NOMO-1 treated with dmso at 0.1 percent for 144 hours (cell line): ENCODE measurements at regions not wholly inside any gene's neighbourhood (a gene's known extent, or its start where the extent isn't known, plus 50 kb on each side); places are given as distances from the start of the nearest gene placed in this dataset.

ENCODE experiments used
- DNase-seq: peaks from one replicate; lab custom pipeline; 2025; ENCODE audit not compliant: unreplicated experiment; lab: John Stamatoyannopoulos, UW

- no peak for DNase-seq
Observed at GRCh38 chr2:239717706-239718105, 307.4 kb downstream of the NDUFA10 start.

DNA sequence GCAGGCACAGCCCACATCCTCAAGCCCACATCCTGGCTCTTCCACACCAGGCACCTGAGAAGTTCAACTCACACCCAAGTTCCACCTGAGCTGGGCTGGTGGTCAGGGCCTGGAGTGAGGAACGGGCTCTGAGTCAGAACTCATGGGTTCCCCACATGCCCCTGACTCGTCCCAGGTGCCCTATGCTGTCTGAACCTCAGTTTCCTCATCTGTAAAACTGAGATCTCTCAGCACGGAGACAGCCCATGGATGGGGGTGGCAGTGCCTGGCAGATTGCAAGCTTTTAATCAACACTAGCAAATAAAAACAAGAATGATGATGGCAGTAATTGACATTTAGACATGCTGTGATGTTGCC lies 307.8 kb downstream of the NDUFA10 start:
- DNase-seq: no peak

DNA sequence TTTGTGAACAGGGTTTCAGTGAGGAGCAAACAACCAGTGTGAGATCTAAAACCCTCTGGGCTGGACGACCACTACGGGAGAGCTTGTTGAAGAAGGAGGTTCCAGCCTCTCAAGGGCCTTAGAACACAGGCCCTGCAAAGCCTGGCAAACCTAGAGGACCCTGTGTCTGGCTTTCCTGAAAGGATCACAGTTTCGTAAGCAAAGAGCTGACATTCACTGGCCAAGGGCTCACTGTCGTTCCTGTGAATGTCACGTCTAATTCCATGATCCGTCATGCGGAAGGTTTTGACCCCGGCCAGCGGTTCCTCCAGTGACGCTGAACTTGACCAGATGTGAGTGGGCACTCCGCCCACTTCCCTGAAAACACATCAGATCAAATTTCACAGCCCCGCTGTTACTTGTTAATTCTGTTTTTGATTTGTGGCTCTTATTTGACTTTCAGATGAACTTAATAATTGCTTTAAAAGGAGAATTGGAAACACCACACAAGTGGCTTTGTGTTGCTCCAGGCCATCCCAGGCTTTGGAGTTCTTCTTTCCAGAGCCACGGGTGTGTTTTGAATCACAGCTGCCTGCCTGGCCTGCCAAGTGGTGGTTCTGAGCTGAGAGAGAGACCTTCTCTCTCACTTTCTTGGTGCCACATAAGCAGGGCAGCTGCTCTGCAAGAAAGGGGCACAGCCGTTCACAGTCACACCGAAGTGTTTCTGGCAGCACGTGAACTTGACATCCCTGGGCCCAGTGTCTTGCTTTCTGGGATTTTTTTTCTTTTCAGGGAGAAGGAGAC lies 308.4 kb downstream of the NDUFA10 start:
- DNase-seq: no peak

GRCh38 chr2:239716009-239716408 lies 309.1 kb downstream of the NDUFA10 start:
- no peak for DNase-seq

GRCh38 chr2:239715606-239716005 lies 309.5 kb downstream of the NDUFA10 start:
- DNase-seq: no peak

- DNase-seq: no peak
Observed at GRCh38 chr2:239715202-239715601, 309.9 kb downstream of the NDUFA10 start.

DNA sequence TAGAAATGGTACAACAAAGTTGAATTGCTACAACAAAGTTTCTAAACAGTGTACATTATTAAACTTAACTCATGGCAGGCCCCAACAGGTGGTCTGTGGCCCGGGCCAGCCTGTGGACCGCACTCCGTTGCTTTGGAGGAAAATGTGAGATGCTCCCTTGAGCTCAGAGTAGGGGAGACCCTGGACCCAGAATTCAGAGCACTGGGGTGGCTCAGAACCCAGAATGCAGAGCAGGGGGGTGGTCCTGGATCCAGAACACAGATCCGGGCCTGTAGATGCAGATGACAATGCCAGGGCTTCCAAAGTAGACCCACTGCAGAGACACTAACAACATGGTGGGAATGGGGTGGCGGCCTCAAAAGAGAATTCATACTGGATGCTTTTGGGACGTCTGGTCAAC lies 311.0 kb downstream of the NDUFA10 start:
- no peak for DNase-seq

DNA sequence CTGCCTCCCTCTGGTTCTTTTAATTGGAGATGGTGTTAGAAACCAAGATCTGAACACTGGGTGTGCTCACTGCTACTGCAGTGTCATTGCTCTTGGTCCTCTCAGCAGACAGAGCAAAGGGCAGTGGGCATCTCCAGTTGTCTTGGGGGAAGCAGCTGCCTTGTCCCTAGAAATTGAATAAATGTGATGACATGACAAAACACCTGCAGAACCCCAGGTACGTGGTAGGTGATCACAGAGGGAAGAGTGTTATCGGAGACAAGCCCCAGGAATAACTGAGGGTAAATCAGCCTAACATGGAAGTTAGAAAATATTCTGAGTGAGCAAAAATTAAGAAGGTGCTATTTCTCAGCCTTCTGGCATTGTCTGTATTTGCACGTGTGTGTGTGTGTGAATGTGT lies 311.9 kb upstream of the HDAC4 start:
- no peak for DNase-seq

DNA sequence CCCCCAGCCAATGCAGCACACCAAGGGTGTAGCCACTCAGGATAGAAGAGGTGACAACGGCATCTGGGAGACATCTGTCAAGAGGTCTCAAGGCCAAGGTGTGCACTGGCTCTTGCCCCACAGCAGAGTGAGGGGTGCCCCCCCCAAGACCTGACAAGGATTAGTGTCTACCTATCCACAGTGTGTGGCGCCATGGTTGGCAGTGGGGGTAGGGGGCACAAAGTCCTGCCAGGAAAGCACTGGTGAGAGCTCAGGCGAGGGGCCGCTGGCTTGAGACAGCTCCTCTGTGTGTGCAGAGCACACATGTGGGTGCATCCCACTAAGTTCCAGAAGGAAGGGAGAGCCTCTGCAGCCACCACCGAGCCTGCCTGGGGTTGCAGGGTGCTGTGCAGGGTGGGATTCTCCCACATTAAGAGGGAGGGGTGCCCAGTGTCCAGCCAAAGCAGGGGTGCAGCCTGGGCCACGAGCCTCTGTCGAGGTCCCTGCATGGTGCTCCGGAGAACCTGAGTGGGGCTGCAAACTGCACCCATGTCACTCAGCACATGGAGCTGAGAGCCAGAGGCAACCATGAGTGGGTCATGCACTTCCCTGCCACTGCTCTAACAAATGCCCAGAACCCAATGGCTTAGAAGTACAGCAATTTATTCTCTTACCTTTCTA lies 311.2 kb upstream of the HDAC4 start:
- no peak for DNase-seq

DNA sequence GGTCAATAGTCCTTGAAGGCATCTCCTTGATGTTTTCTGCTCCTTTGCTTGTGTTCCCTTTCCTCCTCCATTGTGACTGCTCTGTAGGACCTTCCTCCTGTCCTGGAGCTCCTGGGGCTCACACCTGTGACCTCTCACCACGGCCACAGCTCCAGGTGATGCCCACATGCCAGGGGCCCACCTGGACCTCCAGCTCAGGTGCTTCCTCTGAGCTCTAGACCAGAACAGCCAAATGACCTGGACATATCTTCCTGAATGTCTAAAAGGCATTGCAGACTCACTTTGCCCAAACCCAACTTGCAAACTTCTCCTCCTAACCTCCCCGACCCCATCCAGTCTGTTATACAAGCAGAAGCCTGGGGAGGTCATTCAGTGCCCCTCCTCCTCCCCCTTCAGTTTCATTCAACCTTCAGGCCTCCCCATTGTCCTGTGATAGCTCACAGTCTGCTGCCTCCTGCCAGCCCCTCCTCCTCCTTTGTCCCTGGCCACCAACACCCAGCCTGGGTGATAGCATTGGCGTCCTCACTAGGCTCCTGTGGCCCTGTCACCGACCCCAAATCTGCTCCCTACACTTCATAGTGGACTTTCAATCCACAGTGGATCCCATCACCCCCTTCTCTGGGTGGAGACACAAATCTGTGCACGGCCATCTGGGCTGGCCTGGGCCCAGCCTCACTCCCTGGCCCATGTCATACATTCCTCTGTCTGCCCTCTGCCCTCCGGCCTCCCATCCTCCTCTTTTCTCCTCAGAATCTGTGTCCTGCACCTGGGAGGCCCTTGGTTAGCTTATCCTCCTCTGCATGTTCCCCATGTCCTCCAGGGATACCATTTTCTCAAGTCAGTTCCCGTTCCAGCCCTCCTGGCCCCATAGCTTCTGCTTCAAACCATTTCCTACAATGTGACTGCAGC lies 310.4 kb upstream of the HDAC4 start:
- DNase-seq: no peak

- no peak for DNase-seq
Observed at GRCh38 chr2:239706367-239706766, 305.5 kb upstream of the HDAC4 start.

DNA sequence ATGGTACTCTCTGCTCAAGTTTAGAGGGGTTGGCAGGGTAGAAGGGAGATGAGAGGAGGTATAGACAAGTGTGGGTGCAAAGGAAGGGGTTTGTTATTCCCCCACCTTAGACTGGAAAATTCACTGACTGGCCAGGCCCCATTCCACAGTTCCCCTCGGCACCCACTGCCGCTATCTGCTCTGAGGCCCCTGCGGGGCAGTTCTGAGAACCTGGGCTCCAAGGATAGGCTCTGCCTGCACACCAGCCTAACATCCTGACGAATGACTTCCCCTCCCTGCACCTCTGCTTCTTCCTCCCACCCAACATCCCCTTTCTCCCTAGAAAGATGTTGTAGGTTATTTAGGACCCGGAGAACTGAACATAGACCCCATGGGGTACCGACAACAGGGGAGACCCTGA lies 303.9 kb upstream of the HDAC4 start:
- no peak for DNase-seq

DNA sequence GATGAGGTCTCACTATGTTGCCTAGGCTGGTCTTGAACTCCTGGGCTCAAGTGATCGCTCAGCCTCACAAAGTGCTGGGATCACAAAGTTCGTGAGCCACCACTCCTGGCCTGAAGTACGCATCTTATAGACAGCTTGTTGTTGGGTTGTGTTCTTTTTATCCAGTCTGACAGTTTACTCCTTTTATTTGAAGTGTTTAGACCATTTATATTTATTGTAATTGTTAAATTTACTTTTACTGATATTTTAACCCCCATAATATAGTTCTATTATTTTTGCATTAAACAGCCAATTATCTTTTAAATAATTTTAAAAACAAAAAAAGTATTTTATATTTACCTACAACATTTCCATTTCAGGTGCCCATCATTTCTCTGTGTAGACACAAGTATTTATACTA lies 303.0 kb upstream of the HDAC4 start:
- DNase-seq: no peak

DNA sequence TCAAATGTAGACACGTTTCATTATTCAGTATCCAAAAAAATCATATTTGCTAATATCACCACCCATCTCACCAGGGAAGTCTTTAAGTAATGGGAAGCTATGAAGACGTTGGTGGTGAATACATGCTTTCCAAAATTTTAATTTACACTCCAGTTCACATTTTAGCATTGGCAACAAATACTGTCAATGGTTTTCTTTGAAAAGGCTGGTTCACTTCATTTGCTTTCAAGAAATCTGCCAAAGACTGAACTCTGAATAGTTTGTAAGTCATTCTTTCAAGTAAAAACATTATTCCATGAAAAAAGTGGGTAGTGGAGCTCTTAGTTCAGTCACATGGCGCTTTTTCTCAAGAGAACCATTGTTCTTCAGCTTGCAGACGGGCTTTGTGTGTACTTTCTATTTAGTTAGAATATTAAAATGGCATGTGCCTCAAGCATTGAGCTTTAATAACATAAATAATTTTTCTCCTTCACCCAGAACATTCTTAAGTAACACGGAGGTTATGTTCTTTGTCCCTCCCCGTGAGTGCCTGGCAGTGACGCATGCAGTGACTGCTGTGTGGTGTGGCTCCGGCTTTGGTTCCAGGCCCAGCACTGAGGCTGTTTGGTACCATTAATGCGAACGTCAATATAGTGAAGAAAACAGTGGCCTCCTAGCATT lies 300.0 kb upstream of the HDAC4 start:
- DNase-seq: no peak

DNA sequence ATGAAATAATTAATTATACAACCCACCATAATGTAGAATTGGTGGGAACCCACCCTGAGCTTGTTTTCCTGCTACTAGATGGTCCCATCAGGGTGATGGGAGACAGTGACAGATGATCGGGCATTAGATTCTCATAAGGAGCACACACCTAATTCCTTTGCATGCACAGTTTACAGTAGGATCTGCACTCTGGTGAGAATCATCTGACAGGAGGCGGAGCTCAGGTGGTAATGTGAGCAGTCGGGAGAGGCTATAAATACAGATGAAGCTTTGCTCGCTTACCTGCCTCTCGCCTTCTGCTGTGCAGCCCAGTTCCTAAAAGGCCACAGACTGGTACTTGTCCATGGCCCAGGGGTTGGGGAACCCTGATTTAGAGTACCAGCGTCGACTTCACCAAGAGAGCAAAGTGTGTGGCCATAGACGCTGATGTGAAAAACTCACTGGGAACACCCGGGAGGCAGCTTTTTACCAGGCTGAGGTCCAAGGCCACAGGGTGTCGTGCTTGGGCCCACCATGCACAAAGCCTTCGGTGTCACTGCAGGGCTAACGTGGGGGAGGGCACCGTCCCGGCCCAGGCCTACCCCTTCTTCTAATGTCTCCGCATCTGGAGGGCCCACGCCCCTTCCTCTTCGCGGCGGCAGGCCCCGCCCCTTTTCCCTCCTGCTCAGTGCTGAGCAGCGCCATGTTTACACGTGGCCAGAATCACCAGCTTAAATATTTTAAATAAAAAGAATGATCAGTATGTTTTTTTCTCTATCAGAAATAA lies 296.8 kb upstream of the HDAC4 start:
- DNase-seq: no peak

DNA sequence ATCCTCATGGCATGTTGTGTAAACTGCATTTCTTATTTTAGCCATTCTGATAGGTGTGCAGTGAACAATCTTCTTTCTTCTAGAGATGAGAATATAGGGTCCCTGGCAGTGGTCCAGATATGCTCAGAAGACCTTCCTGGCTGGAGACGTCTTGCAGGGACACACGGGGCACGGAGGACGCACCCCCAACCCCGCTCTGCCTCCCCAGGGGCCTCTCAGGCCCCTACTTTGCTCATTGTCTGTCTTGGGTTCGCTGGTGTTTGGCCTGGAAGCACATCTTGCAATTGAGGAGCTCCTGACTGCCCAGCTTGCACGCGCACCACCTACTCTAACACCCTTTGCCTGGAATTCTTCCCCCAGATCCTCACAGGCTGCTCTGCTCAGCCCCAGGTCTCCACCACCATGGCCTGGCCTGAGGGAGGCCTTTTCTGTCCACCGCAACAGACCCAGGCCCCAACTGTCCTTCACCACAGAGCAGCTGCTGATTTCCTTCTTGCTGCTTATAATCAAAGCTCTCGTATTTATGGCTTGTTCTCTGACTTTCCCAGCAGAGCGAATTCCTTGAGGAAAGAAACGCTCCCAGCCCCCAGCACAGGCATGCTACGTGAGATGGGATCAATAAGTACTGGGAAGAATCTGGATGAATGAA lies 295.9 kb upstream of the HDAC4 start:
- DNase-seq: no peak

DNA sequence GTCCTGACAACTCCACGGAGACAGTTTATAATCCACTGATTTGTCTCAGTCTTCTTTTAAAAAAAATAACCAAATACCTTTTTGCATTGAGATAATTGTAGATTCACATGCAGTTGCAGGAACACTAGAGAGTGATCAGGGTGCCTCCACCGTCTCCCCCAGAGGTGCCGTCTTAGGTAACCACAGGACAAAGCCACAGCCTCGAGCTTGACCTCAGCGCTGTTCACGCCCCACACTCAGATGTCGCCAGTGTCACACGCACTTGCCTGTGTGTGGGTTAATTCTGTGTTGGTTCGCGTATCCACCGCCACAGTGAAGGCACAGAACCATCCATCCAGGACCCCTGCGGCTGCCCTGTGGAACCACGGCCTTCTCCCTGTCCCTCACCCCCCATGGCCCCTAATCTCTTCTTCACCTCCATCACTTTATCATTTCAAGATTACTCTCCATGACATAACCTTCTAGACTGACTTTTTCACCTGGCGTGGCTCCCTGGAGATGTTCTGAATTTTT lies 295.0 kb upstream of the HDAC4 start:
- no peak for DNase-seq

GRCh38 chr2:239695106-239695727 lies 294.4 kb upstream of the HDAC4 start:
- DNase-seq: no peak

GRCh38 chr2:239694487-239694886 lies 293.7 kb upstream of the HDAC4 start:
- no peak for DNase-seq
